ENCODE measurements at regions not wholly inside any gene's neighbourhood (a gene's known extent, or its start where the extent isn't known, plus 50 kb on each side); places are given as distances from the start of the nearest gene placed in this dataset.

DNA sequence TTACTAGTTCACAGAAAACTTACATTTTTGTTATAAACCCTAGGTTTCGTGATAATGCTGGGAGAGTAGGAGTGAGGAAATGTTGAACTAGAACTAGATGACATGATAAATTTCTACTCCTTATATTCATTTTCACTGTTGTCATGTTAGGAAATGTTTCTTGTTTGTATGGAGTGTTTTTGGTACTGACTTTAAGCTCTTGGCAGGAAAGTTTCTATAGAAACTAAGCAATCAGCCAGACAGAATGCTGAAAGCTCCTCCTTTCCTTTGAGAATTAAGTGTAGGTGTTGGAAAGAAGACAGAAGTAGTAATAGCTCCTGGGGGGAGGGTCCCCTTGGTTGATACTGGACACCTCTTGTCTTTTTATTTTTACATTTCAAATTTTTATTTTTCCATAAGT lies 309.8 kb downstream of the MAP2K4 start:
- no peak overlapping the region for H3K27ac ChIP-seq (ENCODE audit: low read length)
- no peak overlapping the region for H3K4me3 ChIP-seq (ENCODE audit: low read length)
- peaks cover 15% of the 10 kb centered on the region; the same call in 1 of the 2 replicates for H3K9me3 ChIP-seq (ENCODE audit: low read length)
- H4K20me1 ChIP-seq (ENCODE audit: insufficient read depth, low read depth, low read length): no peaks in the 10 kb centered on the region
- no peak overlapping the region for H3K4me2 ChIP-seq (ENCODE audit: low read depth, low read length, poor library complexity, severe bottlenecking)
- DNase-seq: no peak
- H3K27me3 ChIP-seq (ENCODE audit: low read length): no peaks in the 10 kb centered on the region
- no peaks in the 10 kb centered on the region for H3K79me2 ChIP-seq (ENCODE audit: low read length)
- no peak overlapping the region for H2AFZ ChIP-seq (ENCODE audit: low read length)
- no peaks in the 10 kb centered on the region for H3K9me2 ChIP-seq (replicated peaks; ENCODE audit: insufficient read depth, low read length)
- no peaks in the 10 kb centered on the region for H3K36me3 ChIP-seq (ENCODE audit: insufficient read depth, low read length)
- no peak overlapping the region for H3K9ac ChIP-seq (ENCODE audit: low read length)
- H3K4me1 ChIP-seq (ENCODE audit: low read length): no peaks in the 10 kb centered on the region

GRCh38 chr17:12341328-12341727 lies 320.7 kb downstream of the MAP2K4 start:
- Histone ChIP-seq H3K36me3 (ENCODE audit: insufficient read depth, low read length) (no peaks in the 10 kb centered on the region), H4K20me1 (ENCODE audit: insufficient read depth, low read depth, low read length) (no peaks in the 10 kb centered on the region), H3K9me2 (replicated peaks; ENCODE audit: insufficient read depth, low read length) (no peaks in the 10 kb centered on the region), H3K4me3 (ENCODE audit: low read length) (no peak overlapping the region), H3K4me1 (ENCODE audit: low read length) (no peaks in the 10 kb centered on the region), H3K27ac (ENCODE audit: low read length) (no peak overlapping the region), H3K79me2 (ENCODE audit: low read length) (no peaks in the 10 kb centered on the region), H3K4me2 (ENCODE audit: low read depth, low read length, poor library complexity, severe bottlenecking) (no peak overlapping the region), H3K9ac (ENCODE audit: low read length) (no peak overlapping the region), H2AFZ (ENCODE audit: low read length) (no peak overlapping the region), H3K27me3 (ENCODE audit: low read length) (no peaks in the 10 kb centered on the region), H3K9me3 (ENCODE audit: low read length) (no peaks in the 10 kb centered on the region)
- DNase-seq: no peak

DNA sequence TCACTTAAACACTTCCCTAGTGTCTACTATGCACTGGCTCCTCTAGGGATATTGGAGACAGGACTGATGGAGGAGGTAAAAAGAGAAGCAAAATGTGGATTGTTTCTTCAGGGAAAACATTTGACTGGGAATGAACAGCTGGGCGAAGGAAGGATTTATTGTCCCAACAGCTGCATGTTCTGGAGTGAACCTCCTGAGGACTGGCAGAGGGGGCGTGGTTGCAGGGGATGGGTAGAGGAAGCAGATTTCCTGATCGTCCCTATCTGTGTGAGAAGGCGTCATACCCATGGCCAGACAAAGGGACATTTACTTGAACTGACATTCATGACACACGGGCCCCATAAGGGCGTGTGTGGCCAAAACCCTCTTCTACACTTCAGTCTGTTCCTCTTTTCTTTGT lies 321.5 kb downstream of the MAP2K4 start:
- Histone ChIP-seq H3K36me3 (ENCODE audit: insufficient read depth, low read length) (no peaks in the 10 kb centered on the region), H3K4me3 (ENCODE audit: low read length) (no peak overlapping the region), H3K9me3 (ENCODE audit: low read length) (no peaks in the 10 kb centered on the region), H3K4me1 (ENCODE audit: low read length) (no peaks in the 10 kb centered on the region), H4K20me1 (ENCODE audit: insufficient read depth, low read depth, low read length) (no peaks in the 10 kb centered on the region), H3K27ac (ENCODE audit: low read length) (no peak overlapping the region), H3K9me2 (replicated peaks; ENCODE audit: insufficient read depth, low read length) (no peaks in the 10 kb centered on the region), H3K79me2 (ENCODE audit: low read length) (no peaks in the 10 kb centered on the region), H3K27me3 (ENCODE audit: low read length) (no peaks in the 10 kb centered on the region), H2AFZ (ENCODE audit: low read length) (no peak overlapping the region), H3K9ac (ENCODE audit: low read length) (no peak overlapping the region), H3K4me2 (ENCODE audit: low read depth, low read length, poor library complexity, severe bottlenecking) (no peak overlapping the region)
- no peak for DNase-seq

GRCh38 chr17:12342609-12343435 lies 322.1 kb downstream of the MAP2K4 start:
- no peak overlapping the region for H3K4me2 ChIP-seq (ENCODE audit: low read depth, low read length, poor library complexity, severe bottlenecking)
- no peaks in the 10 kb centered on the region for H3K4me1 ChIP-seq (ENCODE audit: low read length)
- H2AFZ ChIP-seq (ENCODE audit: low read length): no peak overlapping the region
- H3K36me3 ChIP-seq (ENCODE audit: insufficient read depth, low read length): no peaks in the 10 kb centered on the region
- no peaks in the 10 kb centered on the region for H3K9me3 ChIP-seq (ENCODE audit: low read length)
- no peaks in the 10 kb centered on the region for H3K79me2 ChIP-seq (ENCODE audit: low read length)
- DNase-seq: peak; percentile 85
- H3K27me3 ChIP-seq (ENCODE audit: low read length): no peaks in the 10 kb centered on the region
- H3K27ac ChIP-seq (ENCODE audit: low read length): no peak overlapping the region
- no peaks in the 10 kb centered on the region for H3K9me2 ChIP-seq (replicated peaks; ENCODE audit: insufficient read depth, low read length)
- no peaks in the 10 kb centered on the region for H4K20me1 ChIP-seq (ENCODE audit: insufficient read depth, low read depth, low read length)
- no peak overlapping the region for H3K9ac ChIP-seq (ENCODE audit: low read length)
- no peak overlapping the region for H3K4me3 ChIP-seq (ENCODE audit: low read length)

DNA sequence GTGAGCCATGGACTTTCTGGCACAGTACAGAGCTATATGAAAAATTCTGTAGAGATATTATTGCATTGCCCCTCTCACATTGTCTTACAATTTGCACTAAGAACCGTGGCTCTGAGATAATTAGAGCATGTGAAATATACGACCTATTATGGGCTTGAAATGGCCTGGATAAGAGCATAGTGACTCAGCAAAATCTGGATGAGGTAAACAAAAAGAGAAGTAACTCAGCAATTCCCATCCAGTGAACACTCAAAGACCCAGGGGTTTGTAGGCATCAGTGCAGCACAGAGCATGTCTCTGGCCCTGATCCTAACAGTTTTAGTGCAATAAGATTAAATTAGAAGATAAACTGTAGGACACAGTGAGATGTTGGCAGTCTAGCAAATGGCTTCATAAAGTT lies 317.2 kb upstream of the MYOCD start:
- H3K9ac ChIP-seq (ENCODE audit: low read length): no peak overlapping the region
- H3K9me3 ChIP-seq (ENCODE audit: low read length): no peaks in the 10 kb centered on the region
- DNase-seq: no peak
- no peaks in the 10 kb centered on the region for H4K20me1 ChIP-seq (ENCODE audit: insufficient read depth, low read depth, low read length)
- H3K9me2 ChIP-seq (replicated peaks; ENCODE audit: insufficient read depth, low read length): no peaks in the 10 kb centered on the region
- no peak overlapping the region for H3K4me3 ChIP-seq (ENCODE audit: low read length)
- H3K27me3 ChIP-seq (ENCODE audit: low read length): no peaks in the 10 kb centered on the region
- H3K4me2 ChIP-seq (ENCODE audit: low read depth, low read length, poor library complexity, severe bottlenecking): no peak overlapping the region
- H3K27ac ChIP-seq (ENCODE audit: low read length): no peak overlapping the region
- H2AFZ ChIP-seq (ENCODE audit: low read length): no peak overlapping the region
- H3K4me1 ChIP-seq (ENCODE audit: low read length): no peaks in the 10 kb centered on the region
- no peaks in the 10 kb centered on the region for H3K36me3 ChIP-seq (ENCODE audit: insufficient read depth, low read length)
- no peaks in the 10 kb centered on the region for H3K79me2 ChIP-seq (ENCODE audit: low read length)

DNA sequence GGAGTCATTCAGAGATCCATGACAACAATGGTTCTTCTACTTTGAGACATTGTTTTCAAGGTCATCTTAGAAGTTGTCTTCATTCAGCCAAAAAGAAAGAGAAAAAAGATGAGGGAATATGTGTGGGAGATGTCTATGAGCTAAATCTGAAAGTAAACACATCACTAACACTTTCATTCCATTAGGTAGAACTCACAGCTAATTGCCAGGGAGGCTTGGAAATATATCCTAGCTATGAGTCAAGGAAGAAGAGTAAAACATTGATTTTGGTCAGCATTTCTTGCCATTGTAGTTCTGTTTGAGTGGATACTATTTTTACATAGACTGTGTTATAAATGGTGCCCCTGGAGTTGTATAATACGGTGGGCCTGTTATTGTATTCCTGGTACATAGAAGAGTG lies 316.4 kb upstream of the MYOCD start:
- Histone ChIP-seq H2AFZ (ENCODE audit: low read length) (no peak overlapping the region), H3K27ac (ENCODE audit: low read length) (no peak overlapping the region), H3K27me3 (ENCODE audit: low read length) (no peaks in the 10 kb centered on the region), H4K20me1 (ENCODE audit: insufficient read depth, low read depth, low read length) (no peaks in the 10 kb centered on the region), H3K4me3 (ENCODE audit: low read length) (no peak overlapping the region), H3K9me2 (replicated peaks; ENCODE audit: insufficient read depth, low read length) (no peaks in the 10 kb centered on the region), H3K9me3 (ENCODE audit: low read length) (no peaks in the 10 kb centered on the region), H3K4me2 (ENCODE audit: low read depth, low read length, poor library complexity, severe bottlenecking) (no peak overlapping the region), H3K9ac (ENCODE audit: low read length) (no peak overlapping the region), H3K79me2 (ENCODE audit: low read length) (no peaks in the 10 kb centered on the region), H3K4me1 (ENCODE audit: low read length) (no peaks in the 10 kb centered on the region), H3K36me3 (ENCODE audit: insufficient read depth, low read length) (no peaks in the 10 kb centered on the region)
- DNase-seq: no peak

- Histone ChIP-seq H3K9me3 (ENCODE audit: low read length) (no peaks in the 10 kb centered on the region), H3K4me3 (ENCODE audit: low read length) (no peak overlapping the region), H3K36me3 (ENCODE audit: insufficient read depth, low read length) (no peaks in the 10 kb centered on the region), H3K9ac (ENCODE audit: low read length) (no peak overlapping the region), H3K4me2 (ENCODE audit: low read depth, low read length, poor library complexity, severe bottlenecking) (no peak overlapping the region), H3K27me3 (ENCODE audit: low read length) (no peaks in the 10 kb centered on the region), H3K9me2 (replicated peaks; ENCODE audit: insufficient read depth, low read length) (no peaks in the 10 kb centered on the region), H3K27ac (ENCODE audit: low read length) (no peak overlapping the region), H3K79me2 (ENCODE audit: low read length) (no peaks in the 10 kb centered on the region), H3K4me1 (ENCODE audit: low read length) (no peaks in the 10 kb centered on the region), H2AFZ (ENCODE audit: low read length) (no peak overlapping the region), H4K20me1 (ENCODE audit: insufficient read depth, low read depth, low read length) (no peaks in the 10 kb centered on the region)
- no peak for DNase-seq
Measured at GRCh38 chr17:12352127-12352526, 313.6 kb upstream of the MYOCD start.

DNA sequence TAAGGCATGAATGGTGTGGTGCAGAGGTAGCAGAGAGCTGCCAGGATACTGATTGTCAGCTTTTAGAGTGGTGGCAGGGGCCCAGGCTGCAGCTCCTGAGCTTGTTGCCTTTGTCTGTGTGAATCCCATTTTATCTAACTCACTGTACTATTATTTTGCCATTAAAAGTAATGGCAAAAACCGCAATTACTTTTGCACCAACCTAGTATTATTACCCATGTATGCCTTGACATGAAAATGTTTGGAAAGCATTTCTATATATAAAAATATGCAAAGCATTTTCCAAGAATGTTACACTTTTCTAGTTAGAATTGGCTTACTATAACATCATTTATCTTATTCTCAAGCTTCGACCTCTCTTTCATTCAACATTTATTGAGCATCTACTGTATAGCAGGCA lies 308.1 kb upstream of the MYOCD start:
- H3K4me3 ChIP-seq (ENCODE audit: low read length): no peak overlapping the region
- H3K36me3 ChIP-seq (ENCODE audit: insufficient read depth, low read length): no peaks in the 10 kb centered on the region
- no peaks in the 10 kb centered on the region for H3K9me2 ChIP-seq (replicated peaks; ENCODE audit: insufficient read depth, low read length)
- no peaks in the 10 kb centered on the region for H3K79me2 ChIP-seq (ENCODE audit: low read length)
- H2AFZ ChIP-seq (ENCODE audit: low read length): no peak overlapping the region
- H3K4me2 ChIP-seq (ENCODE audit: low read depth, low read length, poor library complexity, severe bottlenecking): no peak overlapping the region
- H3K9ac ChIP-seq (ENCODE audit: low read length): no peak overlapping the region
- H4K20me1 ChIP-seq (ENCODE audit: insufficient read depth, low read depth, low read length): no peaks in the 10 kb centered on the region
- H3K27ac ChIP-seq (ENCODE audit: low read length): no peak overlapping the region
- DNase-seq: no peak
- no peaks in the 10 kb centered on the region for H3K27me3 ChIP-seq (ENCODE audit: low read length)
- H3K9me3 ChIP-seq (ENCODE audit: low read length): no peaks in the 10 kb centered on the region
- no peaks in the 10 kb centered on the region for H3K4me1 ChIP-seq (ENCODE audit: low read length)

Data from Karpas-422 (cell line).